ENCODE measurements at regions not wholly inside any gene's neighbourhood (a gene's known extent, or its start where the extent isn't known, plus 50 kb on each side); places are given as distances from the start of the nearest gene placed in this dataset.
A peak's percentile ranks its signal among the peaks of the same experiment; 100 is the strongest.

- DNase-seq (ENCODE audit: low spot score): no peak
- 79% methylated on average over 4 of the region's 4 CpGs for WGBS (ENCODE audit: low lambda C conversion rate, missing lambda C conversion rate)
- H4K20me1 ChIP-seq (ENCODE audit: insufficient read depth, poor library complexity, severe bottlenecking): no peaks in the 10 kb centered on the region
Observed at GRCh38 chr5:8505196-8505595, 636.2 kb downstream of the MTRR start.

DNA sequence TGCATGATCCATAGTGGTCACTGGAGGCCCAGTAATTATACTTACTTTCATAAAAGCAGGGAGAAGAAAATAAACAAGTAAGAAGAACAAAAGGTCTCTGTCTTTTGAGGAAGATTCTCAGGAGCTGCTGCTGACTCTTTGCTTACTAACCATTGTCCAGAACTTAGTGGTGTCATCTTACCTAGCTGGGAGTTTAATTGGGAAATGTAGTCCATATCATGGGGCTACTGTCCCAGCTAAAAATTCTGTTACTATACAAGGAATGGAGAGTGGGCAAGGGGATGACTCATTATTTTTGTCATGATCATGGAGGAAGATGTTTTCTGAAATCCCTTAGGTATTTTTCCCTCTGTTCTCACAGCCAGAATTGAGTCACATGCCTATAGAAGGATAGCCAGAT is 639.3 kb downstream of the MTRR start:
- H3K27ac ChIP-seq: no peak overlapping the region
- H4K20me1 ChIP-seq (ENCODE audit: insufficient read depth, poor library complexity, severe bottlenecking): no peaks in the 10 kb centered on the region
- TF ChIP-seq CTCF (IDR thresholded peaks at IDR 0.05; ENCODE audit: poor library complexity) (no peak), EZH2 (IDR thresholded peaks at IDR 0.05; ENCODE audit: borderline replicate concordance) (no peak), EZH2phosphoT487 (IDR thresholded peaks at IDR 0.05; ENCODE audit: low read depth, severe bottlenecking, unreplicated experiment) (no peak)
- no peaks in the 10 kb centered on the region for H3K9me2 ChIP-seq (replicated peaks; ENCODE audit: insufficient read depth)
- no peak overlapping the region for H3K4me3 ChIP-seq
- no peaks in the 10 kb centered on the region for H3K27me3 ChIP-seq
- no peaks in the 10 kb centered on the region for H3K36me3 ChIP-seq (replicated peaks; ENCODE audit: insufficient read depth, low read depth)
- H3K79me2 ChIP-seq: no peaks in the 10 kb centered on the region
- H2AFZ ChIP-seq: no peak overlapping the region
- H3K4me2 ChIP-seq: no peak overlapping the region
- H3K9me3 ChIP-seq (ENCODE audit: low read depth): no peaks in the 10 kb centered on the region
- no peaks in the 10 kb centered on the region for H3K4me1 ChIP-seq (ENCODE audit: insufficient read depth)
- no peak for DNase-seq (ENCODE audit: low spot score)

More at GRCh38 chr5:8505196-8505595, 636.2 kb downstream of the MTRR start:
- Histone ChIP-seq H3K9me2 (replicated peaks; ENCODE audit: insufficient read depth) (no peaks in the 10 kb centered on the region), H3K4me2 (no peak overlapping the region), H3K4me3 (no peak overlapping the region), H3K79me2 (no peaks in the 10 kb centered on the region), H3K36me3 (replicated peaks; ENCODE audit: insufficient read depth, low read depth) (no peaks in the 10 kb centered on the region), H3K27me3 (no peaks in the 10 kb centered on the region), H3K4me1 (ENCODE audit: insufficient read depth) (no peaks in the 10 kb centered on the region), H2AFZ (no peak overlapping the region), H3K9me3 (ENCODE audit: low read depth) (no peaks in the 10 kb centered on the region), H3K27ac (no peak overlapping the region)
- TF ChIP-seq EZH2 (IDR thresholded peaks at IDR 0.05; ENCODE audit: borderline replicate concordance) (no peak), CTCF (IDR thresholded peaks at IDR 0.05; ENCODE audit: poor library complexity) (no peak), EZH2phosphoT487 (IDR thresholded peaks at IDR 0.05; ENCODE audit: low read depth, severe bottlenecking, unreplicated experiment) (no peak)

DNA sequence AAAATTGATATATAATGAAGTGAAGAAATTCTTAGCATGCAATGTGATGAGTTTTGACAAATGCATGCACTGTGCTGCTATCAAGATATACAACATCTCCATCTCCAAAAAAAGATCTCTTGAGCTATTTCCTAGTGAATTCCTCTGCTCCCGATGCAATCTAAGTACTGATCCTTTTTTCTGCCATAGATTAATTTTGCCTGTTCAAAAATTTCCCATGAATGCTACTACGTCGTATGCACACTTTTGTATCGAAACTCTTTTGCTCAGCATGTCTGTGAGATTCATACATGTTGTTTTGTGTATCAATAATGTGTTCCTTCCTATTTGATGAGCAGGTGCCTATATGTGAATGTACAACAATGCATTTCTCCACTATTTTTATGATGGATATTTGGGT is 647.4 kb downstream of the MTRR start:
- H3K36me3 ChIP-seq (replicated peaks; ENCODE audit: insufficient read depth, low read depth): no peaks in the 10 kb centered on the region
- no peak overlapping the region for H3K4me2 ChIP-seq
- H4K20me1 ChIP-seq (ENCODE audit: insufficient read depth, poor library complexity, severe bottlenecking): no peaks in the 10 kb centered on the region
- no peaks in the 10 kb centered on the region for H3K27me3 ChIP-seq
- no peak for DNase-seq (ENCODE audit: low spot score)
- no peaks in the 10 kb centered on the region for H3K79me2 ChIP-seq
- no peaks in the 10 kb centered on the region for H3K9me3 ChIP-seq (ENCODE audit: low read depth)
- H3K9me2 ChIP-seq (replicated peaks; ENCODE audit: insufficient read depth): no peaks in the 10 kb centered on the region
- TF ChIP-seq EZH2 (IDR thresholded peaks at IDR 0.05; ENCODE audit: borderline replicate concordance) (no peak), CTCF (IDR thresholded peaks at IDR 0.05; ENCODE audit: poor library complexity) (no peak), EZH2phosphoT487 (IDR thresholded peaks at IDR 0.05; ENCODE audit: low read depth, severe bottlenecking, unreplicated experiment) (no peak)
- H3K4me1 ChIP-seq (ENCODE audit: insufficient read depth): no peaks in the 10 kb centered on the region
- H3K4me3 ChIP-seq: no peak overlapping the region
- 89% methylated on average over 4 of the region's 4 CpGs for WGBS (ENCODE audit: low lambda C conversion rate, missing lambda C conversion rate)
- no peak overlapping the region for H3K27ac ChIP-seq
- H2AFZ ChIP-seq: no peak overlapping the region

GRCh38 chr5:8517456-8517855 is 648.5 kb downstream of the MTRR start:
- no peaks in the 10 kb centered on the region for H3K27me3 ChIP-seq
- H3K4me1 ChIP-seq (ENCODE audit: insufficient read depth): no peaks in the 10 kb centered on the region
- H3K4me2 ChIP-seq: no peak overlapping the region
- H3K36me3 ChIP-seq (replicated peaks; ENCODE audit: insufficient read depth, low read depth): no peaks in the 10 kb centered on the region
- no peak overlapping the region for H3K27ac ChIP-seq
- no peak overlapping the region for H2AFZ ChIP-seq
- DNase-seq (ENCODE audit: low spot score): peak; percentile 11
- 47% methylated on average over 6 of the region's 6 CpGs for WGBS (ENCODE audit: low lambda C conversion rate, missing lambda C conversion rate)
- no peaks in the 10 kb centered on the region for H4K20me1 ChIP-seq (ENCODE audit: insufficient read depth, poor library complexity, severe bottlenecking)
- H3K79me2 ChIP-seq: no peaks in the 10 kb centered on the region
- no peaks in the 10 kb centered on the region for H3K9me3 ChIP-seq (ENCODE audit: low read depth)
- H3K9me2 ChIP-seq (replicated peaks; ENCODE audit: insufficient read depth): no peaks in the 10 kb centered on the region
- H3K4me3 ChIP-seq: no peak overlapping the region
- TF ChIP-seq EZH2 (IDR thresholded peaks at IDR 0.05; ENCODE audit: borderline replicate concordance) (no peak), CTCF (IDR thresholded peaks at IDR 0.05; ENCODE audit: poor library complexity) (no peak), EZH2phosphoT487 (IDR thresholded peaks at IDR 0.05; ENCODE audit: low read depth, severe bottlenecking, unreplicated experiment) (no peak)
